OCI-LY1 (cell line): ENCODE measurements at regions not wholly inside any gene's neighbourhood (a gene's known extent, or its start where the extent isn't known, plus 50 kb on each side); places are given as distances from the start of the nearest gene placed in this dataset.

Experiments used
- EZH2 ChIP-seq: fragments of 200-600 bp; sonication (generic), shearing (Covaris generic); IDR thresholded peaks from 2 replicates; pipeline ENCODE4 v1.8.0; 2017; ENCODE audit warnings: borderline replicate concordance, mixed run types, mild to moderate bottlenecking, antibody characterized with exemption, low read length, moderate library complexity, mixed read lengths
- TF ChIP-seq, protein P1 (sequence below): fragments of 200-600 bp; sonication (generic), shearing (Covaris generic); IDR thresholded peaks from 2 replicates; pipeline ENCODE4 v1.5.1; 2017; ENCODE audit warnings: mild to moderate bottlenecking, antibody characterized with exemption, low read length, moderate library complexity, mixed read lengths

DNA sequence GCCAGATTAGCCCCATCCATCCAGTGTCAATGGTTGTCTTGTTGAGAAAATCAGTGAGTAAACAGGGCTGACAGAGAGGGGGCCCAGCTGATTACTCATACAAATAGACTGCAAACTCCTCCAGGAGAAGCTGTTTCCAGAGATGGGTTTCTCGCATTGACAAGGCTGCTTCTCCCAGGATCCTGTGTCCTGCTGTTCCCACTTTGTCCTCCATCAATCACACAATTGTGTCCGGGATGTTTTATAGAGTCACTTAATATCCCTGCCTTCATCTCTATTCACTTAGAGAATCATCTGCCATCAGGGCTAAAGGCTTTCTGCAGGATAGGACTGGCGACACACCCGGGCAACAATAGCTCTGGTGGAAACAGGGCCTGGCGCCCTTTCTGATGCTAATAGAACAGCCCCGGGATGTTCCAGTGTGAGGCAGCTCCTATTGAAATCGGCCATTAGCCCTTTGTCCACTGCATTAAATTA lies 71.7 kb upstream of the TBCA start:
- TF ChIP-seq, protein P1, sequence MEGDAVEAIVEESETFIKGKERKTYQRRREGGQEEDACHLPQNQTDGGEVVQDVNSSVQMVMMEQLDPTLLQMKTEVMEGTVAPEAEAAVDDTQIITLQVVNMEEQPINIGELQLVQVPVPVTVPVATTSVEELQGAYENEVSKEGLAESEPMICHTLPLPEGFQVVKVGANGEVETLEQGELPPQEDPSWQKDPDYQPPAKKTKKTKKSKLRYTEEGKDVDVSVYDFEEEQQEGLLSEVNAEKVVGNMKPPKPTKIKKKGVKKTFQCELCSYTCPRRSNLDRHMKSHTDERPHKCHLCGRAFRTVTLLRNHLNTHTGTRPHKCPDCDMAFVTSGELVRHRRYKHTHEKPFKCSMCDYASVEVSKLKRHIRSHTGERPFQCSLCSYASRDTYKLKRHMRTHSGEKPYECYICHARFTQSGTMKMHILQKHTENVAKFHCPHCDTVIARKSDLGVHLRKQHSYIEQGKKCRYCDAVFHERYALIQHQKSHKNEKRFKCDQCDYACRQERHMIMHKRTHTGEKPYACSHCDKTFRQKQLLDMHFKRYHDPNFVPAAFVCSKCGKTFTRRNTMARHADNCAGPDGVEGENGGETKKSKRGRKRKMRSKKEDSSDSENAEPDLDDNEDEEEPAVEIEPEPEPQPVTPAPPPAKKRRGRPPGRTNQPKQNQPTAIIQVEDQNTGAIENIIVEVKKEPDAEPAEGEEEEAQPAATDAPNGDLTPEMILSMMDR: no peak
- no peak for TF ChIP-seq EZH2
